ENCODE measurements at regions not wholly inside any gene's neighbourhood (a gene's known extent, or its start where the extent isn't known, plus 50 kb on each side); places are given as distances from the start of the nearest gene placed in this dataset.

- TF ChIP-seq HDAC2 (IDR thresholded peaks at IDR 0.05) (no peak), CTCF (IDR thresholded peaks at IDR 0.05) (no peak), POLR2A (IDR thresholded peaks at IDR 0.05; ENCODE audit: low read length) (no peak), CHD4 (IDR thresholded peaks at IDR 0.05; ENCODE audit: borderline replicate concordance) (no peak), NR3C1 (IDR thresholded peaks at IDR 0.05) (no peak)
These were observed 785.6 kb downstream of the NR4A2 start for GRCh38 chr2:155546721-155547555.

Measured in A549 (cell line).